WTC11 (cell line): ENCODE measurements at regions not wholly inside any gene's neighbourhood (a gene's known extent, or its start where the extent isn't known, plus 50 kb on each side); places are given as distances from the start of the nearest gene placed in this dataset.

Source experiments
- ATAC-seq: fragments of 200-7000 bp; cut with Tn5 transposase; 2 replicates; pipeline ENCODE4 v1.10.0; 2021; ENCODE audit warnings: mild to moderate bottlenecking, moderate library complexity
- CTCF ChIA-PET: fragments of 300-600 bp; sonication (Branson Sonifier 250); formaldehyde crosslinking; loops from one replicate; lab custom pipeline; 2021; ENCODE audit warnings: antibody characterized with exemption; lab: Charles Lee
- POLR2A ChIA-PET: fragments of 350-600 bp; sonication (Branson Sonifier 250); formaldehyde crosslinking; loops from one replicate; lab custom pipeline; 2021; ENCODE audit warnings: antibody characterized with exemption; lab: Charles Lee
- DNase-seq: peaks from one replicate; pipeline ENCODE4 v3.0.0; 2021; ENCODE audit warnings: low spot score
- H3K27ac Mint-ChIP-seq: 2 replicates; pipeline ENCODE4 v1.8.0; 2021; ENCODE audit warnings: mixed read lengths
- H3K27me3 Mint-ChIP-seq: 2 replicates; pipeline ENCODE4 v1.8.0; 2021; ENCODE audit warnings: low read depth, mild to moderate bottlenecking, moderate library complexity, mixed read lengths
- H3K36me3 Mint-ChIP-seq: 2 replicates; pipeline ENCODE4 v1.8.0; 2021; ENCODE audit warnings: mixed read lengths
- H3K4me1 Mint-ChIP-seq: 2 replicates; pipeline ENCODE4 v1.8.0; 2022; ENCODE audit warnings: mixed read lengths
- H3K4me3 Mint-ChIP-seq: 2 replicates; pipeline ENCODE4 v1.8.0; 2021; ENCODE audit warnings: mild to moderate bottlenecking, moderate library complexity, mixed read lengths
- H3K9me3 Mint-ChIP-seq: 2 replicates; pipeline ENCODE4 v1.8.0; 2021; ENCODE audit warnings: mixed read lengths
- E2F1 ChIP-seq: sonication (generic); formaldehyde crosslinking; IDR thresholded peaks from 2 replicates; pipeline ENCODE4 v1.8.0; 2022; ENCODE audit warnings: mild to moderate bottlenecking, missing genetic modification reagents
- FOXK1 ChIP-seq: sonication (generic); formaldehyde crosslinking; IDR thresholded peaks from 2 replicates; pipeline ENCODE4 v1.8.0; 2022; ENCODE audit warnings: mild to moderate bottlenecking, moderate library complexity, missing genetic modification reagents
- FOXP1 ChIP-seq: sonication (generic); formaldehyde crosslinking; IDR thresholded peaks from 2 replicates; pipeline ENCODE4 v1.8.0; 2022; ENCODE audit warnings: missing genetic modification reagents, mild to moderate bottlenecking, moderate library complexity, borderline replicate concordance
- GTF2I ChIP-seq: fragments of 250-450 bp; sonication (Bioruptor Pico); conservative IDR thresholded peaks from 2 replicates; pipeline ENCODE4 v1.4.0; 2021; ENCODE audit warnings: mild to moderate bottlenecking
- IRF1 ChIP-seq: sonication (generic); formaldehyde crosslinking; IDR thresholded peaks from 2 replicates; pipeline ENCODE4 v1.8.0; 2023; ENCODE audit warnings: missing genetic modification reagents
- IRF2 ChIP-seq: sonication (generic); formaldehyde crosslinking; IDR thresholded peaks from 2 replicates; pipeline ENCODE4 v1.8.0; 2022; ENCODE audit warnings: low read depth, missing genetic modification reagents, borderline replicate concordance
- KAT7 ChIP-seq: sonication (generic); formaldehyde crosslinking; IDR thresholded peaks from 2 replicates; pipeline ENCODE4 v1.8.1; 2023; ENCODE audit warnings: missing genetic modification reagents, mild to moderate bottlenecking, borderline replicate concordance
- MXD4 ChIP-seq: fragments of 250-450 bp; sonication (Bioruptor Pico); IDR thresholded peaks from 2 replicates; pipeline ENCODE4 v1.8.0; 2021; ENCODE audit warnings: mild to moderate bottlenecking, moderate library complexity, borderline replicate concordance
- PRRX2 ChIP-seq: fragments of 250-450 bp; sonication (Bioruptor Pico); IDR thresholded peaks from 2 replicates; pipeline ENCODE4 v1.8.0; 2021; ENCODE audit warnings: mild to moderate bottlenecking
- RELA ChIP-seq: sonication (generic); formaldehyde crosslinking; IDR thresholded peaks from 2 replicates; pipeline ENCODE4 v1.8.1; 2022; ENCODE audit warnings: missing genetic modification reagents, mild to moderate bottlenecking, borderline replicate concordance
- SOX15 ChIP-seq: fragments of 250-450 bp; sonication (Bioruptor Pico); IDR thresholded peaks from 2 replicates; pipeline ENCODE4 v1.9.0; 2021; ENCODE audit warnings: mild to moderate bottlenecking
- TCF7 ChIP-seq: sonication (generic); formaldehyde crosslinking; IDR thresholded peaks from 2 replicates; pipeline ENCODE4 v1.8.0; 2022; ENCODE audit warnings: mild to moderate bottlenecking, low read depth, missing genetic modification reagents, moderate library complexity
- ZNF219 ChIP-seq: sonication (generic); formaldehyde crosslinking; IDR thresholded peaks from 2 replicates; pipeline ENCODE4 v1.8.0; 2023; ENCODE audit warnings: missing genetic modification reagents, mild to moderate bottlenecking, borderline replicate concordance
- ZNF232 ChIP-seq: sonication (generic); formaldehyde crosslinking; IDR thresholded peaks from 2 replicates; pipeline ENCODE4 v1.8.0; 2022; ENCODE audit warnings: mild to moderate bottlenecking, missing genetic modification reagents
- ZNF263 ChIP-seq: sonication (generic); formaldehyde crosslinking; IDR thresholded peaks from 2 replicates; pipeline ENCODE4 v1.8.1; 2022; ENCODE audit warnings: low read depth, mild to moderate bottlenecking, moderate library complexity, missing genetic modification reagents
- ZNF281 ChIP-seq: sonication (generic); formaldehyde crosslinking; IDR thresholded peaks from 2 replicates; pipeline ENCODE4 v1.8.0; 2023; ENCODE audit warnings: mild to moderate bottlenecking, missing genetic modification reagents
- ZNF416 ChIP-seq: fragments of 250-450 bp; sonication (Bioruptor Pico); IDR thresholded peaks from 2 replicates; pipeline ENCODE4 v1.9.0; 2021; ENCODE audit warnings: mild to moderate bottlenecking, inconsistent platforms
- TF ChIP-seq, protein P1 (sequence below): sonication (generic); formaldehyde crosslinking; IDR thresholded peaks from 2 replicates; pipeline ENCODE4 v1.8.1; 2022; ENCODE audit warnings: missing genetic modification reagents, borderline replicate concordance
- TF ChIP-seq, protein P2 (sequence below): fragments of 250-450 bp; sonication (Bioruptor Pico); IDR thresholded peaks from 2 replicates; pipeline ENCODE4 v1.9.0; 2021; ENCODE audit warnings: mild to moderate bottlenecking, borderline replicate concordance

- no peak for TF ChIP-seq MXD4 (CRISPR knock-in tag)
- TF ChIP-seq ZNF416 (CRISPR knock-in tag): no peak
- TF ChIP-seq TCF7: no peak
- no peak for TF ChIP-seq ZNF281
- TF ChIP-seq SOX15 (CRISPR knock-in tag): no peak
- no peak for TF ChIP-seq E2F1 (CRISPR knock-in tag)
Measured at GRCh38 chr2:103977668-103978067, 876.2 kb upstream of the POU3F3 start (continued).

GRCh38 chr2:103980401-103980800 is 873.5 kb upstream of the POU3F3 start:
- POLR2A ChIA-PET: no interaction called here
- no peak overlapping the region for H3K27ac Mint-ChIP-seq
- H3K4me3 Mint-ChIP-seq: no peak overlapping the region

More at GRCh38 chr2:103980401-103980800, 873.5 kb upstream of the POU3F3 start:
- DNase-seq (no peak), ATAC-seq (no peak)
- CTCF ChIA-PET: no interaction called here
- no peaks in the 10 kb centered on the region for H3K36me3 Mint-ChIP-seq
- TF ChIP-seq ZNF281 (no peak), FOXP1 (CRISPR knock-in tag) (no peak), RELA (CRISPR knock-in tag) (no peak), E2F1 (CRISPR knock-in tag) (no peak), ZNF263 (no peak), TCF7 (no peak), PRRX2 (CRISPR knock-in tag) (no peak), ZNF219 (CRISPR knock-in tag) (no peak), KAT7 (CRISPR knock-in tag) (no peak), FOXK1 (CRISPR knock-in tag) (no peak), IRF2 (CRISPR knock-in tag) (no peak), ZNF232 (no peak), IRF1 (CRISPR knock-in tag) (no peak), GTF2I (CRISPR knock-in tag) (no peak)
- TF ChIP-seq, protein P1, sequence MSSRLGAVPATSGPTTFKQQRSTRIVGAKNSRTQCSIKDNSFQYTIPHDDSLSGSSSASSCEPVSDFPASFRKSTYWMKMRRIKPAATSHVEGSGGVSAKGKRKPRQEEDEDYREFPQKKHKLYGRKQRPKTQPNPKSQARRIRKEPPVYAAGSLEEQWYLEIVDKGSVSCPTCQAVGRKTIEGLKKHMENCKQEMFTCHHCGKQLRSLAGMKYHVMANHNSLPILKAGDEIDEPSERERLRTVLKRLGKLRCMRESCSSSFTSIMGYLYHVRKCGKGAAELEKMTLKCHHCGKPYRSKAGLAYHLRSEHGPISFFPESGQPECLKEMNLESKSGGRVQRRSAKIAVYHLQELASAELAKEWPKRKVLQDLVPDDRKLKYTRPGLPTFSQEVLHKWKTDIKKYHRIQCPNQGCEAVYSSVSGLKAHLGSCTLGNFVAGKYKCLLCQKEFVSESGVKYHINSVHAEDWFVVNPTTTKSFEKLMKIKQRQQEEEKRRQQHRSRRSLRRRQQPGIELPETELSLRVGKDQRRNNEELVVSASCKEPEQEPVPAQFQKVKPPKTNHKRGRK: no peak
- TF ChIP-seq, protein P2, sequence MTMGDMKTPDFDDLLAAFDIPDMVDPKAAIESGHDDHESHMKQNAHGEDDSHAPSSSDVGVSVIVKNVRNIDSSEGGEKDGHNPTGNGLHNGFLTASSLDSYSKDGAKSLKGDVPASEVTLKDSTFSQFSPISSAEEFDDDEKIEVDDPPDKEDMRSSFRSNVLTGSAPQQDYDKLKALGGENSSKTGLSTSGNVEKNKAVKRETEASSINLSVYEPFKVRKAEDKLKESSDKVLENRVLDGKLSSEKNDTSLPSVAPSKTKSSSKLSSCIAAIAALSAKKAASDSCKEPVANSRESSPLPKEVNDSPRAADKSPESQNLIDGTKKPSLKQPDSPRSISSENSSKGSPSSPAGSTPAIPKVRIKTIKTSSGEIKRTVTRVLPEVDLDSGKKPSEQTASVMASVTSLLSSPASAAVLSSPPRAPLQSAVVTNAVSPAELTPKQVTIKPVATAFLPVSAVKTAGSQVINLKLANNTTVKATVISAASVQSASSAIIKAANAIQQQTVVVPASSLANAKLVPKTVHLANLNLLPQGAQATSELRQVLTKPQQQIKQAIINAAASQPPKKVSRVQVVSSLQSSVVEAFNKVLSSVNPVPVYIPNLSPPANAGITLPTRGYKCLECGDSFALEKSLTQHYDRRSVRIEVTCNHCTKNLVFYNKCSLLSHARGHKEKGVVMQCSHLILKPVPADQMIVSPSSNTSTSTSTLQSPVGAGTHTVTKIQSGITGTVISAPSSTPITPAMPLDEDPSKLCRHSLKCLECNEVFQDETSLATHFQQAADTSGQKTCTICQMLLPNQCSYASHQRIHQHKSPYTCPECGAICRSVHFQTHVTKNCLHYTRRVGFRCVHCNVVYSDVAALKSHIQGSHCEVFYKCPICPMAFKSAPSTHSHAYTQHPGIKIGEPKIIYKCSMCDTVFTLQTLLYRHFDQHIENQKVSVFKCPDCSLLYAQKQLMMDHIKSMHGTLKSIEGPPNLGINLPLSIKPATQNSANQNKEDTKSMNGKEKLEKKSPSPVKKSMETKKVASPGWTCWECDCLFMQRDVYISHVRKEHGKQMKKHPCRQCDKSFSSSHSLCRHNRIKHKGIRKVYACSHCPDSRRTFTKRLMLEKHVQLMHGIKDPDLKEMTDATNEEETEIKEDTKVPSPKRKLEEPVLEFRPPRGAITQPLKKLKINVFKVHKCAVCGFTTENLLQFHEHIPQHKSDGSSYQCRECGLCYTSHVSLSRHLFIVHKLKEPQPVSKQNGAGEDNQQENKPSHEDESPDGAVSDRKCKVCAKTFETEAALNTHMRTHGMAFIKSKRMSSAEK (CRISPR knock-in tag): no peak
- no peaks in the 10 kb centered on the region for H3K9me3 Mint-ChIP-seq
- no peaks in the 10 kb centered on the region for H3K27me3 Mint-ChIP-seq
- H3K4me1 Mint-ChIP-seq: peaks cover 19% of the 10 kb centered on the region
